ENCODE measurements at regions not wholly inside any gene's neighbourhood (a gene's known extent, or its start where the extent isn't known, plus 50 kb on each side); places are given as distances from the start of the nearest gene placed in this dataset.
"Not testable (repeated sequence)": the region's sequence is repeated elsewhere in the genome, so short reads cannot be mapped to it uniquely, and the experiment has no call there.

DNA sequence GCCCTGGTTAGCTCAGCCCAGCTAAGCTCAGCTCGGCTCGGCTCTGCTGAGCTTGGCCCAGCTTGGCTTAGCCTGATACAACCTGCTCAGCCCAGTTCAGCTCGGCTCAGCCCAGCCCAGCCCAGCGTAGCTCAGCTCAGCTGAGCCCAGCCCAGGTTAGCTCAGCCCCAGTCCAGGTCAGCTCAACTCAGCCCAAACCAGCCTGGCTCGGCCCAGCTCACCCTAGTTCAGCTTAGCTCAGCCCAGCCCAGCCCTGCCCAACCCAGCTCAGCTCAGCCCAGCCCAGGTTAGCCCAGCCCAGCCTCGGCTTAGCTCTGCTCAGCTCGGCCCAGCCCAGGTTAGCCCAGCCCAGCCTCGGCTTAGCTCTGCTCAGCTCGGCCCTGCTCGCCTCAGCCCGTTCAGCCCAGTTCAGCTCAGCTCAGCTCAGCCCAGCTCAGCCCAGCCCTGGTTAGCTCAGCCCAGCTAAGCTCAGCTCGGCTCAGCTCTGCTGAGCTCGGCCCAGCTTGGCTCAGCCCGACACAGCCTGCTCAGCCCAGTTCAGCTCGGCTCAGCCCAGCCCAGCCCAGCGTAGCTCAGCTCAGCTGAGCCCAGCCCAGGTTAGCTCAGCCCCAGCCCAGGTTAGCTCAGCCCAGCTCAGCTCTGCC lies 332.8 kb downstream of the TMEM121 start:
- TF ChIP-seq, protein P1, sequence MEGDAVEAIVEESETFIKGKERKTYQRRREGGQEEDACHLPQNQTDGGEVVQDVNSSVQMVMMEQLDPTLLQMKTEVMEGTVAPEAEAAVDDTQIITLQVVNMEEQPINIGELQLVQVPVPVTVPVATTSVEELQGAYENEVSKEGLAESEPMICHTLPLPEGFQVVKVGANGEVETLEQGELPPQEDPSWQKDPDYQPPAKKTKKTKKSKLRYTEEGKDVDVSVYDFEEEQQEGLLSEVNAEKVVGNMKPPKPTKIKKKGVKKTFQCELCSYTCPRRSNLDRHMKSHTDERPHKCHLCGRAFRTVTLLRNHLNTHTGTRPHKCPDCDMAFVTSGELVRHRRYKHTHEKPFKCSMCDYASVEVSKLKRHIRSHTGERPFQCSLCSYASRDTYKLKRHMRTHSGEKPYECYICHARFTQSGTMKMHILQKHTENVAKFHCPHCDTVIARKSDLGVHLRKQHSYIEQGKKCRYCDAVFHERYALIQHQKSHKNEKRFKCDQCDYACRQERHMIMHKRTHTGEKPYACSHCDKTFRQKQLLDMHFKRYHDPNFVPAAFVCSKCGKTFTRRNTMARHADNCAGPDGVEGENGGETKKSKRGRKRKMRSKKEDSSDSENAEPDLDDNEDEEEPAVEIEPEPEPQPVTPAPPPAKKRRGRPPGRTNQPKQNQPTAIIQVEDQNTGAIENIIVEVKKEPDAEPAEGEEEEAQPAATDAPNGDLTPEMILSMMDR (IDR thresholded peaks at IDR 0.05): not testable (repeated sequence)
- TF ChIP-seq POLR2A (IDR thresholded peaks at IDR 0.05): not testable (repeated sequence)

All from body of pancreas (tissue), 4 donors.